ENCODE measurements at regions not wholly inside any gene's neighbourhood (a gene's known extent, or its start where the extent isn't known, plus 50 kb on each side); places are given as distances from the start of the nearest gene placed in this dataset.

DNA sequence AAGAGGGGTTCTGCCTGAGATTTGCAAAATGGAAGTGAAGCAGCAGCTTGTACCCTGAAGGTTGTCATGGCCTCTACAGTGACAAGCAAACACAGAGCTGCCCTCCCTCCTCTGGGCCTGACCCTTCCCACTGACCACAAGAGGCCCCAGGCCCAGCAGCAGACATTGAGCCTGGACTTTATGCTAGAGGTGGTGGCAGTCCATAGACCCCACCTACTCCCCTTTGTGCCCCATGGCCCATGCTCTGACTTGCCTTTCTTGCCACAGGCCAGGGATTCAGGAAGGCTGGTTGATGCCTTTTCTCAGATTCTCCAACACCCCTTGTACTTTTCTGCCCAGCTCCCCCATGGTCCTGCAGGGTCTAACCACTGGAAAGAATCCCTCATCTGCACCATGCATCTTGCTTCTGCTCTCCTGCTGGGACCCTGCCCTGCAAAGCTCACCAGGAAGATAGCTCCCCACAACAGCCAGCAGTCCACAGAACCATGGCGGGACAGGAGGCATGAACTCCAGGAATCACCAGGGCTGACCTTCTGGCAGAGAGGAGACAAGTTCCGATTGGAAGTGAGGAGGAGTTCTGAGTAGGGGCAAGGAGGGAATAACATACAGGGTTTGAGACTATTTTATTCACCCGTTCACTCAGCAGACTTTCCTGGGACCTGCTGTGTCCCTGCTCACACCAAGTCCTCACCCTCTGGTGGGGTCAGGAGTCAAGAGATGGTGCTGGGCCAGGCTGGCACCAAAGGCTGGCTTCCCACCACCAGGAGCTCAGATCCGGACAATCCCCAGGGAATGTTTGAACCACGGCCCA is 263.8 kb downstream of the SYK start:
- WGBS, 2 donors (ENCODE audit: low coverage in 1 of 2), result 100% methylated on average over 1 to 3 of the region's 5 CpGs
- no peaks in the 10 kb centered on the region for H3K27me3 ChIP-seq
- peaks cover 0 to 11% (median 4%) of the 10 kb centered on the region in 3 donors for H3K4me1 ChIP-seq
- H3K4me3 ChIP-seq, result no peak overlapping the region
- no peaks in the 10 kb centered on the region for H3K36me3 ChIP-seq
- no peak overlapping the region for H3K27ac ChIP-seq
- no peaks in the 10 kb centered on the region for H3K9me3 ChIP-seq
- no peak for TF ChIP-seq EP300 (IDR thresholded peaks at IDR 0.05)
- no peak for TF ChIP-seq POLR2AphosphoS5 (IDR thresholded peaks at IDR 0.05)
- no peak for TF ChIP-seq POLR2A (IDR thresholded peaks at IDR 0.05)
- TF ChIP-seq CTCF (IDR thresholded peaks at IDR 0.05), result no peak
- ATAC-seq, result no peak

DNA sequence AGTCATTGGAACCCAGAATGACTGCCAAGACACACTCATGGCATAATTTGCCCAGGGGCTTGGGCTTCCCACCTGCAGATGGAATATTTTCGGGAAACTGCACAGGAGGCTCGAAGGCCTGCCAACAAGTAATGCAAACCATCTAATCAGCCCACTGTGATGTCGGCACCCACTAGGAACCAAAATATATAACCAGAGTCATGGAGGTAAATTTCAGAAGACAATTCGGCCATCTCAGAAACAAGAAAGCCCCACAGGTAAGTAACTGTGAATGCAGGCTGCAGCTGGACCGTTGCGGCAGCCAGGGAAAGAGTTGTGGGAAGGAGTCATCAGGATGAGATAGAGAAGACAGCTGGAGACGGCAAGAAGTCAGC is 264.4 kb downstream of the SYK start:
- Histone ChIP-seq H3K4me1 (peaks cover 0 to 10% (median 0%) of the 10 kb centered on the region in 3 donors), H3K27ac (no peak overlapping the region), H3K36me3 (no peaks in the 10 kb centered on the region), H3K9me3 (no peaks in the 10 kb centered on the region), H3K4me3 (no peak overlapping the region), H3K27me3 (no peaks in the 10 kb centered on the region)
- no peak for TF ChIP-seq CTCF (IDR thresholded peaks at IDR 0.05)
- no peak for TF ChIP-seq EP300 (IDR thresholded peaks at IDR 0.05)
- TF ChIP-seq POLR2AphosphoS5 (IDR thresholded peaks at IDR 0.05), result no peak
- TF ChIP-seq POLR2A (IDR thresholded peaks at IDR 0.05), result no peak
- WGBS, 2 donors (ENCODE audit: low coverage in 1 of 2), result 87% methylated on average over 3 of the region's 7 CpGs; no CpG with 5 or more reads in 1 of the 2 donors
- no peak for ATAC-seq

DNA sequence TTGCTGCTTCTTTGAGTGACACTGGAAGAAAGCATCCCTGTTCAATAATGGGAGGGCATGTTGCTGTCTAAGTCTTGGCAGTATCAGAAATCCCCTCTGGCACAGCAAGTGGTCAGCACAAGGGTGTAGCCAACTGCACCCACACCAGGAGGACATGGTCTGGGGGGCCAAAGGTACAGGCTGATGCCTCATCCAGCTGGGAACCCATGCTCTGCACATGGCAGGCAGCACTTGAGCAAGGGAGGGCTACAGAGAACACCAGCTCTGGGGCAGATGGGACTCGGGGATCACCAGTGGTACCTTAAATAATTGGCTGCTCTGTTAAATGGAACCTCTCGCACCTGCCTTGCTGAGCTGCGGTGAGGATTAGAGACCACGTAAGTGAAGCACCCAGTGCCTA is 265.2 kb downstream of the SYK start:
- Histone ChIP-seq H3K9me3 (no peaks in the 10 kb centered on the region), H3K4me1 (peaks cover 0 to 10% (median 3%) of the 10 kb centered on the region in 3 donors), H3K27me3 (no peaks in the 10 kb centered on the region), H3K27ac (no peak overlapping the region), H3K36me3 (no peaks in the 10 kb centered on the region), H3K4me3 (no peak overlapping the region)
- TF ChIP-seq EP300 (IDR thresholded peaks at IDR 0.05) (no peak), POLR2AphosphoS5 (IDR thresholded peaks at IDR 0.05) (no peak), CTCF (IDR thresholded peaks at IDR 0.05) (no peak), POLR2A (IDR thresholded peaks at IDR 0.05) (no peak)
- WGBS, 2 donors (ENCODE audit: low coverage in 1 of 2), result 94% methylated on average over 3 of the region's 4 CpGs; no CpG with 5 or more reads in 1 of the 2 donors
- no peak for ATAC-seq

GRCh38 chr9:91067306-91067860 is 265.8 kb downstream of the SYK start:
- 86% methylated on average over 3 of the region's 4 CpGs; no CpG with 5 or more reads in 1 of the 2 donors for WGBS, 2 donors (ENCODE audit: low coverage in 1 of 2)
- no peak for ATAC-seq
- Histone ChIP-seq H3K36me3 (no peaks in the 10 kb centered on the region), H3K9me3 (no peaks in the 10 kb centered on the region), H3K4me3 (no peak overlapping the region), H3K4me1 (peaks cover 0 to 13% (median 5%) of the 10 kb centered on the region in 3 donors), H3K27ac (no peak overlapping the region), H3K27me3 (no peaks in the 10 kb centered on the region)
- no peak for TF ChIP-seq POLR2A (IDR thresholded peaks at IDR 0.05)
- TF ChIP-seq POLR2AphosphoS5 (IDR thresholded peaks at IDR 0.05), result no peak
- TF ChIP-seq CTCF (IDR thresholded peaks at IDR 0.05), result no peak
- TF ChIP-seq EP300 (IDR thresholded peaks at IDR 0.05), result no peak
